Inferior parietal cortex (tissue), 1 donor: ENCODE measurements at regions not wholly inside any gene's neighbourhood (a gene's known extent, or its start where the extent isn't known, plus 50 kb on each side); places are given as distances from the start of the nearest gene placed in this dataset.

Experiments used
- DNase-seq: peaks from one replicate; pipeline ENCODE4 v3.0.0-alpha.2; 2016; ENCODE audit errors: extremely low spot score

DNA sequence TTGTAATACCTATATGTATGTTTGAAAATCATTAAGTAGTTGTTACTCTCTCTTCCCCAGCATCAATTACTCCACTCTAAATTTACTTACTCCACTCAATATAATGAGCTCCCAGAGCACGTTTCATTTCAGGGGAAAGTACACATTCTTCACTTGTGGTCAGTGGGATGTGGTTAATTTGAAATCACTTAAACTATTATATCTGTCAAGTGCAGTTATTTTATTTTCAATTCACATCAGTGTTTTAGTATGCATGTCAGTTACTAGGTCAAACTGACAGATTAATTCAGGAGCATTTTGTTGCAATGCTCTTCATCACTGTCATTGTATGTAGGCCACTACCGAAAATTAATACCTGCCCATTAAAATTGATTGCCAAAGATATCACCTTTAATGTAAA is 376.1 kb downstream of the ZIC4 start:
- no peak for DNase-seq

DNA sequence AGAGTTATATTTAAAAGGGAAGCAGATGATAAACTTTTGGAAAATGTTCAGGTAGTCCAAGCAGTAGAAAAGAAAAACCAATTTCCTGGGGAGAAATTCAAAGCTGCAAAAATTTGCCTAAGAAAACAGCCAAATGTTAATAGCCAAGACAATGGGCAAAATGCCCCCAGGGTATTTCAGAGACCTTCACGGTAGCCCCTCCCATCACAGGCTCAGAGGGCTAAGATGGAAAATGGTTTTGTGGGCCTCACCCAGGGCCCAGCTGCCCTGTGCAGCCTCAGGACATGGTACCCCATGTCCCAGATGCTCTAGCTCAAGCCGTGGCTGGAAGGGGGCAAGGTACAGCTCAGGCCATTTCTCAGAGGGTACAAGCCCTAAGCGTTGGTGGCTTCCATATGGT is 391.0 kb downstream of the ZIC4 start:
- no peak for DNase-seq

DNA sequence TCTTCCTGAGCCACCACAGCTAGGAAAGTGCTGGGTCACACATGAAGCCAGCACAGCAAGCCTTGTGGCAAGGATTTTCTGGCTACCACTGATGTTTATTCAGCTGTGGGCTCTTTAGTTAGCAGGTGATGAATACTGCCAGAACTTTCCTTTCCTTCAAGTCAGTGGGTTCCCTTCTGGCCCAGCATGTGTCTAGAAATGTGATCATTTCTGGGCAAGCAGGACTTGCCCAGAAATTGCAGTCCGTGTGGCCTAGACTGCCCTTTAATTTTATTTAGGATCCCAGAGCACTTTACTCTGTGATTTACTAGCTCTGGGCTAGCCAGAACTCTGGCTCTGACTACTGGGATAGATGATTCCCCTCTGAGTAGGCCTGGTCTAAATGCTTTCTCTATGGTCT is 397.5 kb downstream of the ZIC4 start:
- DNase-seq = no peak

DNA sequence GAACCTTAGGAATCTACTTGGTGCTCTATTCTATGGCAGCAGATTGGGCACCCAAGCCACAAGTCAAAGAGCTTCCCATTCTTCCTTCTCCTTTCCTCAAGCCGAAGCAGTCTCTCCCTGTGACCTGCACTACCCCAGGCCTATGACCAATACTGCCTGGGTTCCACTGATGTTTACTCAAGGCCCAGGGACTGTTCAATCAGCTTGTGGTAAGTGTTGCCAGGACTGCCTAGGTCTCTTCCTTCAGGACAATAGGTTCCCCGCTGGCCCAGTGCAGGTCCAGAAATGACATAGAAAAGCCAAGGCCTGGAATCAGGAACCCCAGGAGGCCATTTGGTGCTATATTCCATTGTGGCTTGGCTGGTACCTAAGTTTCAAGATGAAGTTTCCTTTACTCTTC is 397.9 kb downstream of the ZIC4 start:
- DNase-seq = no peak

DNA sequence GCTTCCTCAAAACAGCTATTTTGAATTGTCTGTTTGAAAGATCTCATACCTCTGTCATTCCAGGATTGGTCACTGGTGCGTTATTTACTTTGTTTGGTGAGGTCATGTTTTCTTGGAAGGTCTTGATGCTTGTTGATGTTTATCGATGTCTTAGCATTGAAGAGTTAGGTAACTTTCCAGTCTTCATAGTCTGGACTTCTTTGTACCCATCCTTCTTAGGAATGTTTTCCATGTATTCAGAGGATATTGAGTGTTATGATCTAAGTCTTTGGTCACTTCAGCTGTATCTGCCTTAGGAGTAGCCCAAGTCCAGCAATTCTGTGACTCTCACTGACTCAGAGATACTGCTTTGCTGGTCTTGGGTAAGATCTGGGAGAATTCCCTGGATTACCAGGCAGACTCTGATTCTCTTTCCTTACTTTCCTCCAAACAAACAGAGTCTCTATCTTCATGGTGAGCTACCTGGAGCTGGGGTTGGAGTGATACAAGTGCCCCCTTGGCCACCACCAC is 398.6 kb downstream of the ZIC4 start:
- no peak for DNase-seq

DNA sequence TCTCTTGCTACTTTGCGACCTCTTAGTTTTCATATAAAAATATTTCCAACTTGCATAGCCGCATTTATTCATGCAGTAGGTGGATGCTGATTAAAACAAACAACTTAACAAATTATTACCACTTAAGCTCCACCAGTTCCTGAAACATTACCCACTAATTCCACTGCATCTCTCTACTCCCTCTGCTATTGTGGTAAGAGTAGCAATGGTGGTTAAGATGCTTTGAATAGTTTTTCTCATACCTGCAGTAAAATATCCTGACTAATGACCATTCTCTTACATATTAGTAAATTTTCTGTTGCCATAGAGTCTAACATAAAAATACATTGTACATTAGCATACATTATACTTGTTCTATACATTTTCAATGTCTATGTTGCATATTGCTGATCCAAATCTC is 397.6 kb upstream of the PLSCR5 start:
- DNase-seq = no peak

DNA sequence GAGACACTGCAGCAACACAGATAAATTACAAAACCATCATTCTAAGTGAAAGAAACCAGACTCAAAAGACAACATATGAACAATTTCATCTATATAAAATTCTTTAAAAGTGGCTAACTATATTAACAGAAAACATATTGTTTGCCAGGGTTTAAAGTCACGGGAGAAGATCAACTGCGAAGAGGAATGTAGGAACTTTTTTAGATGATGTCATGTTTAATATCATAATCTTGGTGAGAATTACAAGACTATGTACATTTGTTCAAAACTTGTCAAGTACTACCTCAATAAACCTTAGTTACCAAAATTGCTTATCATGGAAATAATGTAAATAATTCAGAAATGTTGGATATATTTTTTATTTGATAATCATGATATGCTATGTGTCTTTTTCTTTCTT is 395.1 kb upstream of the PLSCR5 start:
- no peak for DNase-seq

DNA sequence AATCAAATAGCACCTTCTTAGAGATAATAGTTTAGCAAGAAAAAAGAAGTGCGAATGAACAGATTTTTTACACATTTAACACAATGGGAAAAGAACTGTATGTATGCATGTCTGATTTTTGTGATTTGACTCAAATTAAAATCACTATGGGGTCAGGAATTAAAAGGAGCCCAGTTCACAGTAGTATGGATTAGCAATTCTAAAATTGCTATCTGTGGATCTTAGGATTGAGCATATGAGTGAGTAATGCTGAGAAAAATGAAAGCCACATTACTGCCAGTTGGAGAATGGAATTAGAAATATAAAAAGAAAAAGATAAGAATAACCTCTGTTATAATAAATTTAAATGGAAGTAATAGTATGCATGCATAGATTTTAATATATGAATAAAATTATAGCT is 386.8 kb upstream of the PLSCR5 start:
- DNase-seq = no peak

DNA sequence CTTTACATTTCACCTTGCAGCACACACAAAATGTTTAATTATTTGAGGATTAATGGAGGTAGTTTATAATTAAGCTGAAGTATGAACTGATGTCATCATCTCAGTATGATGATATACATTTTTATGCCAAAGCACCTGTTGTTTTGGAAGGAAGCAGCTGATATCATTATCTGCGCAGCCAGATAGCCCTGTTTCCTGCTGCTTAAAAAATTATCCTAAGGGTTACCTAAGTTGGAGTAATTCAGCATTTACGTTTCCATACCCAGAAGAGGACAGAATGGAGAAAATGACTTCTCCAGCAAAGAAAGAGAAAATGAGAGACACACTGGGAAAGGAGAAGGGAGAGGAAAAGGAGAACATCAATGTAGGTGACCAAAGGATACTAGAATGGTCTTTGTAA is 370.3 kb upstream of the PLSCR5 start:
- no peak for DNase-seq

DNA sequence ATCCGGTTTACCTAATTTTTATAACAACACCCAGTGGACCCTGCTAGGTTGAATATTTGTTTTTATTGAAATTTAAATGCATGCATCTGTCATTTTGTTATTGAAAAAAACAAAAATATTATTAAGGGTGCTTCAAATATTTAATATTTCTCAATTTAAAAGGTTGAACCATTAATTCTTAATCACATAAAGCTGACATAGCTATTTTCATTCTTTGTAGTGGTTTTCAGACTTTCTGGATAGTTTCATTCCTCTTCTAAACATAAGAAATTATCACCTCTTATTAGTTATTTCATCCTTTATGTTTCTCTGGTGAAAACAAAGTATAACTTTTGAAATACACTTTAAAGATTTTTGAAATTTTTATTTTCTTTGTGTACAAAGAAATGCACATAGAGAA is 369.9 kb upstream of the PLSCR5 start:
- no peak for DNase-seq

DNA sequence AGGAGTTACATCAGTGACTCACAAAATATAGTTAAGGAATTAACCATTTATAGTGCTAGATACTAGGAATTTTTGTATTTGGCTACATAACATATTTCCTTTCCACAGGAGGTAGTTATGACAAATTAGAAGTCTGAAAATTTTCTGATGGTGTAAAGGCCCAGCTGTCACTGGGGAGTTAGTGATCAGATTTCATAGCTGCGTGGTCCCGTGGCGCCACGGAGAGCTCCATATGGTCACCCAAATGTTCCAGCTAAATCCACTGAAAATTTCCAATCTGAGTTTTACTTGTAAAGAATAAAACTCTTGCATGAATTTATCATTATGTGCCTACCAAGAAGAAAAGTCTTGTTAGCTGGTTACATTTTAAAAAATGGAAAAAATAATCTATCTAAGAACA is 368.9 kb upstream of the PLSCR5 start:
- DNase-seq = peak; percentile 11

DNA sequence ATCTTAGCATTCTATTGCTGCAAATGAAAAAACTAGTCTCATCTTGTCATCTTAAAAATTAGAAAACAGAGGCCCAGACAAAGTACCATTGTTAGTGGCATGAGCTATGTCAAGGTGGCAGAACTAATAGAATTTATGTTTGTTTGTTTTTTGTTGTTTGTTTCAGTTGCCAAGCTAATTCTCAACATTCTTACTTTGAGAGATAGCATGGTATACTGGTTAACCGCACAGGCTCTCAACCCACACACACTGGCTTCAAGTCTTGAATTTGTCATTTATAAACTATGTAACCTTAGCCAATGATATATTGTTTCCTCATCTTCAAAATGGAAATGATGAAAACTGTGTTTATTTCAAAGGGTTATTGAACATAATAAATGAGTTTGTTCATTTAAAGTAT is 367.6 kb upstream of the PLSCR5 start:
- DNase-seq = no peak

DNA sequence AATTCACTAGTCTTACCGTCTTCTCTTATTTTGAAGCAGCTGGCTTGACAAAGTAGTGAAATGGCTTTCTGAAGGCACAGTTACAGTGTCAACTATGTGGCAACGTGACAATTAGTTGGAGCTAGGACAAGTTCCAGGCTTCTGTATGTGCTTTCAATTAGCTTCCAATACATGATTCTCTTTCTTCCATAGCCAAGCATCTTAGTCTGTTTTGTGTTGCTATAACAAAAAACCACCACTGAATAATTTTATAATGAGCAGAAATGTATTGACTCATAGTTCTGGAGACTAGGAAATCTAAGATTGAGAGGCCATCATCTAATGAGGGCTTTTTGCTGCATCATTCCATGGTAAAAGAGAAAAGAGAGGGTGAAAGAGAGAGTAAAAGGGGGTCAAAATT is 365.1 kb upstream of the PLSCR5 start:
- no peak for DNase-seq

DNA sequence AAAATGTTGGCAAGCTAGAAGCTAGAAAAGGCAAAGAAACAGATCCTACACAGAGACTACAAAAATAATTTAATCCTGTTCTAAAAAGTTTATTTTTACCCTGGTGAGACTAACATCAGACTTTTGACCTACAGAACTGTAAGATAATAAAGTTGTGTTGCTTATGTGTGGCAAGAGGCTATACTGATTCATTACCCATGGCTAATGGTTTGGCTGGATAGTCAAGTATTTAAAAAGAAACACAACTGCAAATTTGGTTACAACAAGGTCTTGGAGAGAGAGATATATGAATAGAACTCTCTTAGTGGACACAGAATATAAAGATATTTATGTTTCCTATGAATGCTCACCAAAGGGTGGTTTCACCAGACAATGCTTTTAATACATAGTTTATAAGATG is 364.2 kb upstream of the PLSCR5 start:
- no peak for DNase-seq

DNA sequence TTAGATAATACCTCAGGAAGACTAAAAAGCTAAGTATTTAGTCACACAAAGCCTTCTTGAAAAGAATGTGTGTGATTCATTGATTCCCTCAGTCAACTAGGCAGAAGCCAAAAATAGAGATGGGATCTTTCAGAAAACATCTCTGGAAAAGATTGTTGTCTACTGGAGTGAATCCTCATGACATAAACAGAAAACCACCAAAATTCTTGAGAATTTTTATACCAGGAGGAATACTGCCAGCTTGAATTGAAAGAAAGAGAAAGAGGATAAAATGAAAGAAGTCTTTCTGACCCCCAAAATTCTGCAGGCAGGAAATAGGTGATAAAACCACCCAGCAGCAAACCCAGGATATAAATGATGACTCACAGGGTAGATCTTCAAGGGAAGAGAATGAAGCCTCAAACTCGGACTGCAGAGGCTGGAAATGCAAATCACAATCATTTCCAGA is 363.1 kb upstream of the PLSCR5 start:
- peak; percentile 20 for DNase-seq

DNA sequence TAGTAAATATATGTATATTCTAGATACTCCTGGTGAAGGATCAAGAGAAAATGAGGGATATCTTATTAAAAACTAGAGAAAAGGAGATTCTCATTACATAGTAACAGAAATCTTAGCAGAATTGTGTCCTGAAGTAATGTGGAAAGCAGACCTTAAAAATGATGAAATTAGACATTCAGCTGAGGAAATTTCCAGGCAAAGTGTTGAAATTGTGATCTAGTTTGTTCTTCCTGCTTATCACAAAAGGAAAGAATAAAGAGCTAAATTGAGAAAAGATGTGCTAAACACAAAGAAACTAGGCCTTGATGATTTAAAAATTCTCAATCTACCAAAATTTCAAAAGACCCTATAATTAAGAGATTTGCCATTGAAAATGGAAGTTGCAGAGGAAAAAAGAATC is 362.6 kb upstream of the PLSCR5 start:
- peak; percentile 5 for DNase-seq

DNA sequence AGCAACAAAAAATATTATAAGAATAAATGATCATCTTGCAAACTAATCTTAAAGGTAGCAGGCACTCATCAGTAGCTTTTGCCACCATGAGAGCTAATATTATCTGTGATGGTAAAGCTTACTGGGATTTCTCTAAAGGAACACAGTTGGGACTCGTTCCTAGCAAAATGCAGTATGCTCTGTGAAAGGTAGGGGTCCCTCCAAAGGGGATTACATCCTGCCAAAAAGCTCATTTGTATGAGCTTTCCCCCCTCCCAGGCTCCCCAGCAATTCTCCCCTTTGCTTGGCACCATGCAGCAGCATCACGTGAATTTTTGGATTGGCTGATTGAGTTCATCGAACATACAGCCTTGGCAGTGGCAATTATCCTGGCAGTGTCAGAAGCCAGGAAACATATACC is 361.0 kb upstream of the PLSCR5 start:
- DNase-seq = no peak

DNA sequence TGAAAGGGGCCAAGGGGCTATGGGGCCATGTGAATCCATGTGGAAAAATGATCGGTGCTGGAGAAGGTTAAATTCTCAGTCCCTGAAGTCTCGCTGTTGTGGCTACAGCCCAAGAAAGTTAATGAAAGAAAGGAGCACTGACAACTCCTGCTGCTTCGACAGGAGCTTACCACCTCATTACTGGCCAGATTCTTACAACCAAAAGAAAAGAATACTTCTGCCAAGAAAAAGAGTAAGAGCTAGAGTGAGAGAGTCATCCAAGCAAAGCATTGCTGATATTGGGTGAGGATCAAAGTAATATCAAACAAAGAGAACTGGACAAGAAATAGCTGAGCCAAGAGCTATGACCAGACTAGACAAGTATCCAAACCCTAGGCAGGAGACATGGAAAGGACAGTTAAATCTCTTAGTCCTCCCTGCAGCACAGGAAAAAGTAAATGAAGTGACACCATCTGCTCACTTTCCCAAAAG is 348.4 kb upstream of the PLSCR5 start:
- peak; percentile 7 for DNase-seq

DNA sequence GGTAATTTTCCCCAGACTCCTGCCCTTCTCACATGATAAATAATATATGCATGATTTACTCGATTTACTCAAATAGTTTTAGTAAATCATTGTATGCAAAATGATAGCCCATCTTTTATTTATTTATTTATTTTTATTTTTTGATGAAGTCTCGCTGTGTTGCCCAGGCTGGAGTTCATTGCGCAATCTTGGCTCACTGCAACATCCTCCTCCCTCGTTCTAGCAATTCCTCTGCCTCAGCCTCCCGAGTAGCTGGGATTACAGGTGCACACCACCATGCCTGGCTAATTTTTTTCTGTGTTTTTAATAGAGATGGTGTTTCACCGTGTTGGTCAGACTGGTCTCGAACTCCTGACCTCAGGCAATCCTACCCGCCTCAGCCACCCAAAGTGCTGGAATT is 343.8 kb upstream of the PLSCR5 start:
- DNase-seq = no peak

DNA sequence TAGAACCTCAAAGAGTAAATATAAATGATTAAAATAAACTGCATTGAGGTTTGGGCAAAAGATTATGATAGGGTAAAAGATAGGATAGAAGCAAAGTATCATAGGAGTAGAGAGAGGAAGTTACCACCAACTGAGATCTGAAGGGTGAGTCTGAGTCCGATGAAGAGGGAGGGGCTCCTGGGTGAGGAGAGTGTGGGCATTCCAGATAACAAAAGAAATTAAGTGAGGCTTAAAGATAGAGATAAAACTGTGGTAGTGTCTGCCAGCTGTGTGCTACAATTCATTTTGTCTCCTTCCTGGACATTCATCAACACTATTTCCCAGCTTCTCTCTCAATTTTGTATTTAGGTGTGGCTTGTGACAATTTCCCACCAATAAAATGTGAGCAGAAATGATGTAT is 343.0 kb upstream of the PLSCR5 start:
- DNase-seq = no peak

DNA sequence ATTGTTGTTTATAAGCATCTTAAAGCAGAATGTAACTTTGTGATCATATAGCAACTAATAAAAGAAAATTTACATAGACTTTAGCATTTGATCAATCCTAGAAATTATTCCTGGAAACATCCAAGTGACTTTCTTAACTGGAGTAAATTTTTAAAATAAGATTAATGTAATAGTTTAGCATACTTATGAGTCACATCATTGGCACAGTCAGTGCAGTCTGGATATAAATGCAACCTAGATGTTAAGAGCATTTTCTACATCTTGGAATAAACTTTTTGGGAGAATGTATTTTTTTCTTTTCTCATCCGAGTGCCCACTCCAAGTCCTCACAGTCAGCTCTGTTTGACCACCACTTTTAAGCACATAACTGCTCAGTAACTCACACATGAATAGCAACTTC is 324.6 kb upstream of the PLSCR5 start:
- DNase-seq = no peak

DNA sequence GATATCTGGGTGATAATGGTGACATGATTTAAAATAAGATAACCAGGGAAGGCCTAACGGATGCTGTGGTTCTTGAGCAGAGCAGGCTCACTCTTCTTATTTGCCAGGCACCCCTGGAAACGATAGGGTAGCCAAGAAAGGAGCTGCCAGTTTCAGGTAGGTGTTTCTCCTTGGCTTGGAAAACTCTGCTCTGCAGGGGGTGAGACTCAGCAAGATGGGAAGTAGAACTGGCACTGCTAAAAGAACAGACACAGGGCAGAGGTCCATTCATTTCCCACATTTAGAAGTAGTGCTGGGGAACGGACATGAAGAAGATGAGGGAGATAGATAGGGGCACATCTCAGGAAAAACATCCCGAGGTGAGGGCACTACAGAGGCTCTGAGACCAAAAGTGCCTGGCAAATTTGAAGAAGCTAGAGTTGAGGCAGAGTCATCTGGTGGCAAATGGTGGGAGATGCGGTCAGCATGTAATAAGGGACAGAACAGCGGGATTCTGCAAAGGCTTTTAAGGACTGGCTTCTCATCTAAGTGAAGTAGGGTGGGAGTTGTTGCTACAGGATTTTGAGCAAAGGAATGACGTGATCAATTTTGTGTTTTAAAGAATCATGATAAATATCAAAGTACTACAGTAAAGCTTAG is 323.4 kb upstream of the PLSCR5 start:
- DNase-seq = no peak

DNA sequence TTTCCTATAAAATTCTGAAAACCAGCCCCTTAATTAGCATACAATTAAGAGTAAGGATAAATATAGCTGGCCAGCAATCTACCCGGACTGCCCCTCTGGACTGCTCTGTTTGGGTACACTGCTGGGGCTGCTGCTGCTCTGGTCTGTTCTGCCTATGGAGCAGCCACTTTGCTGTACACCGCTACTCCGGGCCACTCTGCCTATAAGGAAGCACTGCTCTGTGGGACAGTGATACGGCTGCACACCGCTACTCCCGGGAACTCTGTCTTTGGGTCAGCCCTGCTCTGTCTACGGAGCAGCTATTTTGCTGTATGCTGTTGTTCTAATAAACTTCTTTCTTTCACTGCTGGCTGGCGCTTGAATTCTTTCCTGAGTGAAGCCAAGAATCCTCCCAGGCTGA is 316.5 kb upstream of the PLSCR5 start:
- no peak for DNase-seq

DNA sequence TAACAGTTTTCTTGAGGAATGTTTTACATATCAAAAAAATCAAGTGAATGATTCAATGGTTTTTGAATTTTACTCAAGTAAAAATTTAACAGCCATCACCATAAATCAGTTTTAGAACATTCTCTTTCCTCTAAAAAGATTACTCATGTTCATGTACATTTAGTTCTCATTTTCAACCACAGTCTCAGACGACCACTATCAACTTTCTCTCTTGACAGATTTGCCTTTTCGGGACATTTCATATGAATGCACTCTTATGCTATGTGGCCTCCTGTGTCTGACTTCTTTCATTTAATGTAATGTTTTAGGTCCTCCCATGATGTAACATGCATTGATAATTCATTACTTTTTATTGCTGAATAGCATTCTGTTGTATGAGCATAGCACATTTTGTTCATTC is 309.3 kb upstream of the PLSCR5 start:
- no peak for DNase-seq
